GM19043 (cell line): ENCODE measurements at regions not wholly inside any gene's neighbourhood (a gene's known extent, or its start where the extent isn't known, plus 50 kb on each side); places are given as distances from the start of the nearest gene placed in this dataset.
"Not testable (repeated sequence)": the region's sequence is repeated elsewhere in the genome, so short reads cannot be mapped to it uniquely, and the experiment has no call there.

Experiments used
- ATAC-seq: cut with Tn5 transposase; IDR thresholded peaks from one replicate; pipeline ENCODE4 v1.9.1; 2021; ENCODE audit warnings: low read depth; ENCODE audit not compliant: unreplicated experiment

- ATAC-seq, result no peak
Measured at GRCh38 chr4:152073351-152074087, 312.7 kb upstream of the GATB start.

- no peak for ATAC-seq
Measured at GRCh38 chr4:152072906-152073305, 312.1 kb upstream of the GATB start.

GRCh38 chr4:152072001-152072485 lies 311.2 kb upstream of the GATB start:
- no peak for ATAC-seq

GRCh38 chr4:152070854-152071253 lies 310.0 kb upstream of the GATB start:
- no peak for ATAC-seq

GRCh38 chr4:152068866-152069265 lies 308.1 kb upstream of the GATB start:
- no peak for ATAC-seq

GRCh38 chr4:152065545-152065944 lies 304.7 kb upstream of the GATB start:
- no peak for ATAC-seq

GRCh38 chr4:152064753-152065152 lies 303.9 kb upstream of the GATB start:
- ATAC-seq, result no peak

- ATAC-seq, result no peak
Measured at GRCh38 chr4:152064282-152064681, 303.5 kb upstream of the GATB start.

GRCh38 chr4:152063621-152064240 lies 302.9 kb upstream of the GATB start:
- no peak for ATAC-seq

GRCh38 chr4:152062936-152063620 lies 302.3 kb upstream of the GATB start:
- ATAC-seq, result no peak

- ATAC-seq, result no peak
Measured at GRCh38 chr4:152054731-152055130, 293.9 kb upstream of the GATB start.

- peak; percentile 53 for ATAC-seq
Measured at GRCh38 chr4:152052451-152053057, 291.7 kb upstream of the GATB start.

- not testable (repeated sequence) for ATAC-seq
Measured at GRCh38 chr4:152051332-152051731, 290.5 kb upstream of the GATB start.

- no peak for ATAC-seq
Measured at GRCh38 chr4:152050106-152050505, 289.3 kb upstream of the GATB start.

- ATAC-seq, result no peak
Measured at GRCh38 chr4:152047451-152047850, 286.6 kb upstream of the GATB start.

GRCh38 chr4:152045807-152046571 lies 285.2 kb upstream of the GATB start:
- ATAC-seq, result peak; percentile 45

- ATAC-seq, result peak; percentile 69
Measured at GRCh38 chr4:152045449-152045806, 284.6 kb upstream of the GATB start.

- ATAC-seq, result no peak
Measured at GRCh38 chr4:152044331-152045036, 283.7 kb upstream of the GATB start.

- no peak for ATAC-seq
Measured at GRCh38 chr4:152041295-152041694, 280.5 kb upstream of the GATB start.

- no peak for ATAC-seq
Measured at GRCh38 chr4:152039691-152040090, 278.9 kb upstream of the GATB start.
